ENCODE measurements at regions not wholly inside any gene's neighbourhood (a gene's known extent, or its start where the extent isn't known, plus 50 kb on each side); places are given as distances from the start of the nearest gene placed in this dataset.

DNA sequence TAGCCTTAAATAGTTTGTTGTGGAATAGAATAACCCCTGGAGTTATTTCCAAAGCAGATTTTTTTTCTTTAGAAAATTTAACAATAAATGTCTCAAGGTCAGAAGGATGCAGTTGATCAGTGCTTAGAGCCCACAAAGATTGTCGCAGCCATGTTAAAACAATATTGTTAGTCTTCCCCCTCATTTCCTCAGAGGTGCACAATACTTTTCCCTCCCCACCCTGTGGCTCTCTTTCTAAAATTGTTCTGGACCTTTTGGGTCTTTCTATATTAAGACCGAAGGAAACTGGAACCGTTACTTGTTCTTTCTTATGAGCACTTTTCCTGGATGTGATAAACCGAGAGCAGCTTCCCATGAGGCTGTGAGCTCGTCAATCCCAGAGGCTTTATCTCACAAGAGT lies 333.7 kb downstream of the HLX start:
- Mint-ChIP-seq H3K9me3 (peaks cover 19% of the 10 kb centered on the region), H3K27me3 (ENCODE audit: low read depth) (peaks cover 8% of the 10 kb centered on the region), H3K4me3 (no peak overlapping the region), H3K36me3 (ENCODE audit: low read depth) (no peaks in the 10 kb centered on the region), H3K4me1 (no peaks in the 10 kb centered on the region), H3K27ac (no peak overlapping the region)
- TF ChIP-seq CTCF (IDR thresholded peaks at IDR 0.05; ENCODE audit: unreplicated experiment in 3 of 3), result no peak

DNA sequence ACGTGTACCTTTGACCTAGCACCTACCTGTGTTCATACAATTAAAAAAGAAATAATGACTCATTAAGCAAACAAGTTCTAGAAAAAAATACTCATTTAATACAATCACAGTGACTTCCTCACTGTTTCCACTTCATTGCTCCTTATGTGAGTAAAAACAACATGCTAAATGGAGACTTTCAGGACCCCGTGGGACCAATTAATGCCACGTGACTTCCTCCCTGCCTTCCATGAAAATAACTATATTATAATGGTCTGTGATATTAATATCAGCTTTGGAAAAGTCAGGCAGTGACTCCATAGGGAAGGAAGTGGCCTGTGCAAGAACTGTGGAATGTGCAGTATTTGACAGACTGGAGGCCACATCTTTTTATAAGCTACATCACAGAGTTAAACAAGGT lies 337.8 kb downstream of the HLX start:
- Mint-ChIP-seq H3K27ac (no peak overlapping the region), H3K27me3 (ENCODE audit: low read depth) (peaks cover 7% of the 10 kb centered on the region), H3K36me3 (ENCODE audit: low read depth) (no peaks in the 10 kb centered on the region), H3K4me3 (no peak overlapping the region), H3K9me3 (peaks cover 6% of the 10 kb centered on the region), H3K4me1 (no peaks in the 10 kb centered on the region)
- TF ChIP-seq CTCF (IDR thresholded peaks at IDR 0.05; ENCODE audit: unreplicated experiment in 3 of 3), result no peak

DNA sequence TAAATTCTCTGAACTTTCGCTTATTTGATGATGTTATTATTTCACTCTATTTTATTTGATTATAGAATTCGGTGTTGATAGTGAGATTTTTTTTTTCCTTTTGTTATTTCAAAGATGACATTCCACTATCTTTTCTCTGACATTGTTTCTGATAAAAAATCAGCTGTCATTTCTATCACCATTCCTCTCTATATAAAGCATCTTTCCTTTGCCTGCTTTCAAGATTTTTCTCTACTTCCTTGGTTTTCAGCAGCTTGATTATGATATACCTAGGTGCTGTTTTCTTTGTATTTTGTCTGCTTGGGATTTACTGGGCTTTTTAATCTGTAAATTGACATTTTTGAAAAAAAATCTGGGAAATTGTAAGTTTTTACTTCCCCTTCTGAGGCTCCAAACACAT lies 344.0 kb downstream of the HLX start:
- TF ChIP-seq CTCF (IDR thresholded peaks at IDR 0.05; ENCODE audit: unreplicated experiment in 3 of 3), result no peak
- peaks cover 10% of the 10 kb centered on the region for H3K27me3 Mint-ChIP-seq (ENCODE audit: low read depth)
- H3K27ac Mint-ChIP-seq, result no peak overlapping the region
- peaks cover 11% of the 10 kb centered on the region for H3K36me3 Mint-ChIP-seq (ENCODE audit: low read depth)
- H3K9me3 Mint-ChIP-seq, result peaks cover 37% of the 10 kb centered on the region
- H3K4me3 Mint-ChIP-seq, result no peak overlapping the region
- H3K4me1 Mint-ChIP-seq, result peaks cover 8% of the 10 kb centered on the region

DNA sequence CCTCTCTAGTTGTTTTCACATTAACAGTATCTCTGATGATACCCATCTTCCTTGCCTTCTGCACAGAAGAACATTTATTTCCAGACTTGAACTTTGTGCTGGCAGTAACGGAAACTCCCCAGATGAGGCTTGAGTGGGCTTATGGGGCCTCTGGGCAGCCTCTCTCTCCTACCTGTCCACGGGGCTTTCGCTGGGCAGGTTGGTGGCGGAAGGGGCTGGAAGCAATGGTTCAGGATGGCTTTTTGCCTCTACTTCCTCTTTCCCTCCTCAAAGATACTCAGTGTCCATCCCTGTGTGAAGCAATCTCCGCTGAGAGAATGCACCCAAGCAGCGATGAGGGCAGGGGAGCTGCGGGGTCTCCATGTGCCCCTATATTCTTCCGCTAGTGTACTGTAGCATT lies 348.2 kb downstream of the HLX start:
- Mint-ChIP-seq H3K4me3 (no peak overlapping the region), H3K36me3 (ENCODE audit: low read depth) (peaks cover 11% of the 10 kb centered on the region), H3K27ac (no peak overlapping the region), H3K27me3 (ENCODE audit: low read depth) (peaks cover 15% of the 10 kb centered on the region), H3K9me3 (peaks cover 31% of the 10 kb centered on the region), H3K4me1 (peaks cover 13% of the 10 kb centered on the region)
- no peak for TF ChIP-seq CTCF (IDR thresholded peaks at IDR 0.05; ENCODE audit: unreplicated experiment in 3 of 3)

DNA sequence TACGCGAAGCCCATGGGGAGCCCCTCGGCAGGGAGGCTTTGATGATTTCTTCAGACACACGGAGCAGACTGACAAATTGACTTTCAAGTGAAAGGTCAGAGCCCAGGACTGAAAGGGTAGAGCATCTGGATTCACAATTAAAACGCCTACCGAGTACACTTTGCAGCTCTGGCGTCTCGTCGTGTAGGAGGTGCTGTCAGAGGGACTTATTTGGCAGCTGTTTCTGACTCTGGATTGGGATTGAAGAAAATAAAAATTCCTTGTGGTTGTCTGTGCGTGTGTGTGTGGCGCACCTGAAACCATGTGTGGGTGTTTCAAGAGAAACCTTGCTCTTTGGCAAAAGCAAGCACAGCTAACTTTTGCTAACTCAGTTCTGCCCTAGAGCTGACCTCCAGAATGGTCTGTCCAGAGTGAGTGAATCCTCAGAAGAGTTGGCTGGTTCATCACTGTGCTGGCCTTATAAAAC lies 348.7 kb downstream of the HLX start:
- H3K36me3 Mint-ChIP-seq (ENCODE audit: low read depth), result peaks cover 11% of the 10 kb centered on the region
- TF ChIP-seq CTCF (IDR thresholded peaks at IDR 0.05; ENCODE audit: unreplicated experiment in 3 of 3), result no peak
- H3K27ac Mint-ChIP-seq, result no peak overlapping the region
- peaks cover 15% of the 10 kb centered on the region for H3K27me3 Mint-ChIP-seq (ENCODE audit: low read depth)
- H3K9me3 Mint-ChIP-seq, result peaks cover 31% of the 10 kb centered on the region
- no peak overlapping the region for H3K4me3 Mint-ChIP-seq
- H3K4me1 Mint-ChIP-seq, result peaks cover 13% of the 10 kb centered on the region

DNA sequence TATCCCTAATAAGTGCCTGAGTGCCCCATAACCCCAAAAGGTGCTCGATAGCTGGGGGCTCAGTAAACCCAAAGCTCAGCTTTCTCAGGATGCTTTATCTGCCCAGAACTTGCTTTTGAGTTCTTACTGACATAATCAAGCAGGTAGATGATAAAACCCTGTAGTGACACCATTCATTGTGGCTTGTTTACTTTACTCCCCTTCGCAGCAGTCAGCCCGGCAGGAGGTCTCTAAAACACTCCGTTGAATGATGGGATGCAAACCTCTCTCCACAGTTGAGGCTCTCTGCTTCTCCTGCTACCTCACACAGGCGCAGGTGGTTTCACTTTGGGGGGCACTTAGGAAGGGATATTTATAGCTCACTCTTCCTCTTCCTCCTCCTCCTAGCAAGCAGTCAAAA lies 349.4 kb downstream of the HLX start:
- Mint-ChIP-seq H3K27ac (no peak overlapping the region), H3K4me3 (no peak overlapping the region), H3K27me3 (ENCODE audit: low read depth) (peaks cover 15% of the 10 kb centered on the region), H3K36me3 (ENCODE audit: low read depth) (peaks cover 11% of the 10 kb centered on the region), H3K4me1 (peaks cover 13% of the 10 kb centered on the region), H3K9me3 (peaks cover 26% of the 10 kb centered on the region)
- TF ChIP-seq CTCF (IDR thresholded peaks at IDR 0.05; ENCODE audit: unreplicated experiment in 3 of 3), result no peak

Data from nephron (organoid).